ENCODE measurements at regions not wholly inside any gene's neighbourhood (a gene's known extent, or its start where the extent isn't known, plus 50 kb on each side); places are given as distances from the start of the nearest gene placed in this dataset.
"Not testable (repeated sequence)": the region's sequence is repeated elsewhere in the genome, so short reads cannot be mapped to it uniquely, and the experiment has no call there.

- Histone ChIP-seq H3K36me3 (ENCODE audit: insufficient read depth, low read length) (no peaks in the 10 kb centered on the region), H3K27ac (ENCODE audit: low read length) (no peak overlapping the region), H3F3A (ENCODE audit: insufficient read depth, low read length, poor library complexity, severe bottlenecking) (no peaks in the 10 kb centered on the region), H3K9ac (ENCODE audit: low read length) (no peak overlapping the region), H3K9me2 (ENCODE audit: insufficient read depth, low read length) (no peaks in the 10 kb centered on the region), H3K4me2 (ENCODE audit: low read length) (no peak overlapping the region), H3K79me2 (replicated peaks; ENCODE audit: insufficient read depth, low read length) (no peaks in the 10 kb centered on the region), H4K20me1 (ENCODE audit: insufficient read depth) (no peaks in the 10 kb centered on the region), H3K27me3 (ENCODE audit: insufficient read depth, low read depth, low read length) (no peaks in the 10 kb centered on the region), H3K4me3 (ENCODE audit: low read length) (no peak overlapping the region), H3K9me3 (ENCODE audit: low read length) (no peaks in the 10 kb centered on the region), H2AFZ (ENCODE audit: low read depth, low read length) (no peak overlapping the region)
- no peak for TF ChIP-seq CTCF (IDR thresholded peaks at IDR 0.05; ENCODE audit: poor library complexity, severe bottlenecking)
- no peak for TF ChIP-seq EP300 (conservative IDR thresholded peaks at IDR 0.05; ENCODE audit: poor library complexity, severe bottlenecking)
These were observed 1814.0 kb downstream of the PLA2G4A start for GRCh38 chr1:188642704-188643103.

- Histone ChIP-seq H3K9me2 (ENCODE audit: insufficient read depth, low read length) (no peaks in the 10 kb centered on the region), H3K9me3 (ENCODE audit: low read length) (no peaks in the 10 kb centered on the region), H3K4me2 (ENCODE audit: low read length) (no peak overlapping the region), H4K20me1 (ENCODE audit: insufficient read depth) (no peaks in the 10 kb centered on the region), H3K4me3 (ENCODE audit: low read length) (no peak overlapping the region), H3K36me3 (ENCODE audit: insufficient read depth, low read length) (no peaks in the 10 kb centered on the region), H3K27me3 (ENCODE audit: insufficient read depth, low read depth, low read length) (no peaks in the 10 kb centered on the region), H2AFZ (ENCODE audit: low read depth, low read length) (no peak overlapping the region), H3F3A (ENCODE audit: insufficient read depth, low read length, poor library complexity, severe bottlenecking) (no peaks in the 10 kb centered on the region), H3K9ac (ENCODE audit: low read length) (no peak overlapping the region), H3K79me2 (replicated peaks; ENCODE audit: insufficient read depth, low read length) (no peaks in the 10 kb centered on the region), H3K27ac (ENCODE audit: low read length) (no peak overlapping the region)
- no peak for TF ChIP-seq RAD21 (conservative IDR thresholded peaks at IDR 0.05)
- TF ChIP-seq EZH2 (IDR thresholded peaks at IDR 0.05; ENCODE audit: borderline replicate concordance, insufficient read depth, low read length, poor library complexity, severe bottlenecking) = no peak
- TF ChIP-seq TAF1 (IDR thresholded peaks at IDR 0.05; ENCODE audit: low read depth) = no peak
- no peak for TF ChIP-seq CTCF (IDR thresholded peaks at IDR 0.05; ENCODE audit: poor library complexity, severe bottlenecking)
- no peak for TF ChIP-seq EP300 (conservative IDR thresholded peaks at IDR 0.05; ENCODE audit: poor library complexity, severe bottlenecking)
- TF ChIP-seq MXI1 (conservative IDR thresholded peaks at IDR 0.05; ENCODE audit: poor library complexity, severe bottlenecking) = no peak
- no peak for TF ChIP-seq POLR2AphosphoS5 (IDR thresholded peaks at IDR 0.05)
- TF ChIP-seq SMC3 (conservative IDR thresholded peaks at IDR 0.05; ENCODE audit: poor library complexity) = no peak
- no peak for TF ChIP-seq REST (IDR thresholded peaks at IDR 0.05; ENCODE audit: borderline replicate concordance)
These were observed 1823.9 kb downstream of the PLA2G4A start for GRCh38 chr1:188652678-188653077.

- not testable (repeated sequence) for H3K36me3 ChIP-seq (ENCODE audit: insufficient read depth, low read length); H3K9me3 ChIP-seq (ENCODE audit: low read length); H3K9ac ChIP-seq (ENCODE audit: low read length); H3K4me2 ChIP-seq (ENCODE audit: low read length); H2AFZ ChIP-seq (ENCODE audit: low read depth, low read length); H3K27me3 ChIP-seq (ENCODE audit: insufficient read depth, low read depth, low read length); H3K9me2 ChIP-seq (ENCODE audit: insufficient read depth, low read length); H3K4me3 ChIP-seq (ENCODE audit: low read length); H4K20me1 ChIP-seq (ENCODE audit: insufficient read depth); H3K27ac ChIP-seq (ENCODE audit: low read length); H3K79me2 ChIP-seq (replicated peaks; ENCODE audit: insufficient read depth, low read length); H3F3A ChIP-seq (ENCODE audit: insufficient read depth, low read length, poor library complexity, severe bottlenecking)
These were observed 1821.7 kb downstream of the BRINP3 start for GRCh38 chr1:188655966-188656365.
